HG02870 (cell line): ENCODE measurements at regions not wholly inside any gene's neighbourhood (a gene's known extent, or its start where the extent isn't known, plus 50 kb on each side); places are given as distances from the start of the nearest gene placed in this dataset.
A peak's percentile ranks its signal among the peaks of the same experiment; 100 is the strongest.
"Not testable (repeated sequence)": the region's sequence is repeated elsewhere in the genome, so short reads cannot be mapped to it uniquely, and the experiment has no call there.

Source experiments
- ATAC-seq: cut with Tn5 transposase; IDR thresholded peaks from one replicate; pipeline ENCODE4 v1.9.1; 2021; ENCODE audit warnings: mild to moderate bottlenecking, moderate library complexity; ENCODE audit not compliant: unreplicated experiment

- ATAC-seq, result peak; percentile 41
Observed at GRCh38 chr14:105581551-105582341, 55.4 kb downstream of the TMEM121 start.

DNA sequence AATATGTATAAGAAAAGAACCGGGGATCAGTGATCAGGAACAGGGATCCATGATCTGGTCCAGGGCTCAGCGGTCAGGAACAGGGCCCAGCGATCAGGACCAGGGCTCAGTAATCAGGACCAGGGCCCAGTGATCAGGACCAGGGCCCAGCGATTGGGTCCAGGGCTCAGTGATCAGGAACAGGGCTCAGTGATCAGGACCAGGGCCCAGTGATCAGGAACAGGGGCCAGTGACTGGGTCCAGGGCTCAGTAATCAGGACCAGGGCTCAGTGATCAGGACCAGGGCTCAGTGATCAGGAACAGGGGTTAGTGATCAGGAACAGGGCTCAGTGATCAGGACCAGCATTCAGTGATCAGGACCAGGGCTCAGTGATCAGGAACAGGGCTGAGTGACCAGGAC is 56.3 kb downstream of the TMEM121 start:
- ATAC-seq, result no peak

- ATAC-seq, result not testable (repeated sequence)
Observed at GRCh38 chr14:105583914-105584313, 57.5 kb downstream of the TMEM121 start.

- not testable (repeated sequence) for ATAC-seq
Observed at GRCh38 chr14:105585290-105585689, 58.9 kb downstream of the TMEM121 start.

DNA sequence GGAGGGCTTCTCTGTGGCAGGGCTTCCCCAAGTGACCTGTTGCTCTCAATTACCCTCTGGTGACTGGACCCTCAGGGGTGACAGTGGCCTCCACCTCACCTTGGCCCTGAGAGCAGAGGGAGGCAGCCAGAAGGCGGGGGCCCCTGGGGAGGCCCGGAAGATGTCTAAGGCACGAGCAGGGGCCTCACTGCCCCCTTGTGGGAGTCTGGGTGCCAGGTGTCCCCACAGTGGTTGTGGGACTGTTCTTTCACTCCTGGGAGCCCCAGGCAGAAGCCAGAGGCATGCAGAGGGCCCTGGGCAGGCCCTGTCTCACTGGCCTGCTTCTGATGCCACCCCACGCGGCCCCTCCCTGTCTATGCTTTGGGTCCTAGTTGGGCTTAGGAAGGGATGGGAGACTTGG is 59.3 kb downstream of the TMEM121 start:
- ATAC-seq, result not testable (repeated sequence)

DNA sequence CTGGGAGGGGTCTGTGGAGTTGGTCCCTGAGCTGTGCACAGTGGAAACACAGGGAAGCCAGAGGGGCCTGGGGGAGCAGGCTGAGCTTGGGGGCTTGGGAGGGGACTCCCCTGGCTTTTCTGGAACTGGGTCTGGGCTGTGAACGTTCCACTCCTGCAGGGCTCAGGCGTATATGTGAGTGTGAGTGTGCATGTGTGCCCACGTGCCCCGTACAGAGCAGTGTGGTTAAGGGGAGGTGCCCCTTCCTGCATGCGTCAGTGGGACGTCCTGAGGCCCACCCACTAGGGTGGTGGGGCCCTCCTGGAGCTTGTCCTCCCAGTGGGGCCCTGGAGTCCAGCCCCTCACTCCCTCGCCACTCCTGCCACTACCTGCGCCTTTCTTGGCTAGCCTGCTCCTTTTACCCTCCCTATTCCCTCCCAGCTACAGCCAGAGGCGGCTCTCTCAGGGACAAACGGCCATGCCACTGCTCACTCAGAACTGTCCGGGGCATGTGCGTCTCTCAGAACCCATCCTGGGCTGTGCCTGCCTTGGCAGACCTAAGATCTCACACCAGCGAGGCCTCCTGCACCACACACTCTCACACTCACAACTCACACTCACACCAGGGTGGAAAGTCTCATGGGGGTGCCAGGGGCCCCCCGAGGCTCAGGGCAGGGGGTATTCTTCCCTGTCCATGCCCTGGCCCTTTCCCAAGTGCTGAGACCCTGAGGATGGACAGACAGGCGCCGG is 59.9 kb downstream of the TMEM121 start:
- ATAC-seq, result not testable (repeated sequence)

DNA sequence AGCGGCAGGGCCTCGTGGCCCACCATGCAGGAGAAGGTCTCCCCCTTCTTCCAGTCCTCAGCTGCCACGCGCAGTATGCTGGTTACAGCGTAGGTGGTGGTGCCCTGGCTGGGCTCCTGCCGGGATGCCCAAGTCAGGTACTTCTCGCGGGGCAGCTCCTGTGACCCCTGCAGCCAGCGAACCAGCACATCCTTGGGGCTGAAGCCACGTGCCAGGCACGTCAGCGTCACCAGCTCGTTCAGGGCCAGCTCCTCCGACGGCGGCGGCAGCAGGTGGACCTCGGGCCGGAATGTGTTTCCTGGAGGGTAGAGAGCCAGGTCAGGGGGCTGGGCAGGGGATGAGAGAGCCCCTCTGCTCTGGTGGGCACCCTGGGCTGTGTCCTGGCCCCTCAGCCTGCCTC is 60.7 kb downstream of the TMEM121 start:
- ATAC-seq, result not testable (repeated sequence)

DNA sequence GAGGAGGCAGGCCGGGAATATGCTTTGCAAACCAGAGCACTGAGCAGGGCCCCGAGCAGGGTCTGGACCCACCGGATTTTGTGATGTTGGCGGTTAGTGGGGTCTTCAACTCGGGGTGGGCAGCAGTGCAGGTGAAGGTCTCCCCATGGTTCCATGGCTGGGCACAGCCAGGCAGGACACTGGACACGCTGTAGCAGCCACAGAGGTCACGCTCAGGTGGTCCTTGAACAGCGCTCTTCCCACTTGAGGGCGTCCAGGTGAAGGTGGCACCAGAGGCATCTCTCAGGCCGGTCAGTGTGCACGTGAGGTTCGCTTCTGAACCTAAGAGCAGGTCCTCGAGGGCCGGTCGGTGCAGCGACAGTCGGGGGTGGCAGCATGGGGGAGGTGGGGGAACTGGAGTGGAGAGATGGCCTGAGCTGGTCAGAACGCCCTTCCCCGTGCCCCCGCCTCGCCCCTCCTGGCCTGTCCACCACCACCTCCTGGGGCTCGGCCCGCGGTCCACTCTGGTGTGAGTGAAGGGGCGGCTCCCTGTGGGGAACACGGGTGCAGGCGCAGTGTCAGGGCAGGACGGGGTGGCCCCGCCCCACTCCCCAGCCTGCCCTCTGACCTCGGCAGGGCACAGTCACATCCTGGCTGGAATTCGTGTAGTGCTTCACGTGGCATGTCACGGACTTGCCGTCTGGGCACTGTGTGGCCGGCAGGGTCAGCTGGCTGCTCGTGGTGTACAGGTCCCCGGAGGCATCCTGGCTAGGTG is 61.3 kb downstream of the TMEM121 start:
- ATAC-seq, result not testable (repeated sequence)

DNA sequence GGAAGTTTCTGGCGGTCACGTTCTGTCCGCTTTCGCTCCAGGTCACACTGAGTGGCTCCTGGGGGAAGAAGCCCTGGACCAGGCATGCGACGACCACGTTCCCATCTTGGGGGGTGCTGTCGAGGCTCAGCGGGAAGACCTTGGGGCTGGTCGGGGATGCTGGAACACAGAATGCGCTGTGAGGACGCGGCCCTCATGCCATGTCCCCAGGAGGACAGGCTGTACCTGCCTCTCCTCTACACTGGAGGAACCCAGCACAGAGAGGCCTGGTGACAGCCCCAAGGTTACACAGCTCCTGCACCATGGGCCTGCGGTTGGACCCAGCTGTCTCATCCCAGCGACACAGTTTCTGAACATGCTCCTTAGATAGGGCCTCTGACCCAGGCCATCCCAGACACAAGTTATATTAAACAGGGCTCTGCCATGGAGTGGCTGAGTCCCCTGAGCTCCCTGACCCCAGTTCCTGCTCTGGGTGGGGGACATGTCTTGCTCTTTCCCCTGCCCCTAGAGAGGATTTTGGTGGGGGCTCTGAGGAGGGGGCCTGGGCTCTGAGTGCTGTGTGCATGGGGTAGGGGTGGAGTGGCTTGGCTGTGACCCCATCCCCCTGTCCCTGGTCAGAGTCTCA is 62.0 kb downstream of the TMEM121 start:
- ATAC-seq, result no peak

- no peak for ATAC-seq
Observed at GRCh38 chr14:105589161-105589925, 63.0 kb downstream of the TMEM121 start.

GRCh38 chr14:105589926-105590185 is 63.5 kb downstream of the TMEM121 start:
- not testable (repeated sequence) for ATAC-seq

DNA sequence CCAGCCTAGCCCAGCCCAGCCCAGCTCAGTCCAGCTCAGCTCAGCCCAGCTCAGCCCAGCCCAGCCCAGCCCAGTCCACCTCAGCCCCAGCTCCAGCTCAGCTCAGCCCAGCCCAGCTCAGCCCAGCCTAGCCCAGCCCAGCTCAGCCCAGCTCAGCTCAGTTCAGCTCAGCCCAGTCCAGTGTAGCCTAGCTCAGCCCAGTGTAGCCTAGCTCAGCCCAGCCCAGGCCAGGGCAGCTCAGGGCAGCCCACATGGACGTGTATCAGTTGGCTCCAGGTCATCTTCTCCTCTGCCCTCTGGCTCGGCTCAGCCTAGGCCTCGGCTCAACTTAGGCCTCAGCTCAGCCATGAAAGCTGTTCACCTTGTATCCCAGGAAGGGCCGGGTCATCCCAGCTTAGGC is 64.7 kb downstream of the TMEM121 start:
- no peak for ATAC-seq

- not testable (repeated sequence) for ATAC-seq
Observed at GRCh38 chr14:105591792-105592341, 65.5 kb downstream of the TMEM121 start.

DNA sequence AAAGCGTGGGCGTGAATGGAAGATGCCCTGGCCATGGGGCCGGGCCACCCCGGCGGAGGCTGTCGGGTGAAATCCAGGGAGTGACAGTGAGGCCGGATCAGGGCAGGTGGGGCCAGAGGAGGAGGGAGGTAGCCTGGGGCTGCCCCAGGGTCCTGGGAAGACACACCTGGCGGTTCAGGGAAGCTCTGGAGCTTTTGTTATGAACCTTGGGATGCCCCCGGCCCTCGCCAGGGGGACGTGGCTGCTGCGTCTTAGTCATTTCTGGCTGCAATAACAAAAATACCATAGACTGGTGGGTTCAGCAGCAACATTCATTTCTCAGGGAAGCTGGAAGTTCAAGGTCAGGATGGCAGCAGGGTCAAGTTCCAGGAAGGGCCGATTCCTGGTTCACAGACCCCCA is 66.3 kb downstream of the TMEM121 start:
- ATAC-seq, result not testable (repeated sequence)

DNA sequence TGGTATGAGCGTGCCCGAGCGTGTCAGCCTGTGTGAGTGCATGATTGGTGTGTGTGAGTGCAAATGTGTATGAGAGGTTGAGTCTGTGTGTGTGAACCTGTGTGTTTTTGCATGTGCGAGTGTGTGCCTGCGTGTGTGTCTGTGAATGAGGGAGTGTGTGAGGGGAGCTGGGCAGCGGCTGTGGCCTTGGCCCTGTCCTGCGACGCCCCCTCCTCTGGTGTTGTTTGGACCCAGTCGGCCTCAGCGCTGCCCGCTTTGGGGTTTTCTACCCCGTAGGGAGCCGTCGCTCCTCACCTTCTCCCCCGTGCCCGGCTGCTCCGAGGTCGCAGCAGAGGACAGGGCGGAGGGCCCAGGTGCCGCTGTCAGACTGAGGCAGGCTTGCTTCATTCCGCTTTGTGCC is 69.0 kb downstream of the TMEM121 start:
- not testable (repeated sequence) for ATAC-seq

DNA sequence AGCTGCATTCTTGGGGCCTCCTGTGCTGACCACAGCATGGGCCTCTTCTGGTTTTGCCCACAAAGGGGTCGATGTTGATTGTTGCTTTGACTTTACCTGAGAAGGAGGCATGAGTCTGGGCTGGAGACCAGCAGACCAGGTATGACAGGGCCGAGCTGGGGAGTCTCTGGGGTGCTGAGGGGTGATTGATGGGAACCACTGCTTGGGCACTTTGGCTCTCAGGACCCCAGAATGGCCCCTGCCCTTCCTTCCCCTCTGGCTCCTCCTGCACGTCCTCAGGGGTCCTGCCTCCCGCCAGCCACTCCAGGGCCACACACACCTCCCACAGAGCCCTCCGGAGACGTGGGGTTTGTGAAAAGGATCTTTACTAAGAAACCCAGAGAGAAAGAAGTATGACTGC is 70.0 kb downstream of the TMEM121 start:
- not testable (repeated sequence) for ATAC-seq

DNA sequence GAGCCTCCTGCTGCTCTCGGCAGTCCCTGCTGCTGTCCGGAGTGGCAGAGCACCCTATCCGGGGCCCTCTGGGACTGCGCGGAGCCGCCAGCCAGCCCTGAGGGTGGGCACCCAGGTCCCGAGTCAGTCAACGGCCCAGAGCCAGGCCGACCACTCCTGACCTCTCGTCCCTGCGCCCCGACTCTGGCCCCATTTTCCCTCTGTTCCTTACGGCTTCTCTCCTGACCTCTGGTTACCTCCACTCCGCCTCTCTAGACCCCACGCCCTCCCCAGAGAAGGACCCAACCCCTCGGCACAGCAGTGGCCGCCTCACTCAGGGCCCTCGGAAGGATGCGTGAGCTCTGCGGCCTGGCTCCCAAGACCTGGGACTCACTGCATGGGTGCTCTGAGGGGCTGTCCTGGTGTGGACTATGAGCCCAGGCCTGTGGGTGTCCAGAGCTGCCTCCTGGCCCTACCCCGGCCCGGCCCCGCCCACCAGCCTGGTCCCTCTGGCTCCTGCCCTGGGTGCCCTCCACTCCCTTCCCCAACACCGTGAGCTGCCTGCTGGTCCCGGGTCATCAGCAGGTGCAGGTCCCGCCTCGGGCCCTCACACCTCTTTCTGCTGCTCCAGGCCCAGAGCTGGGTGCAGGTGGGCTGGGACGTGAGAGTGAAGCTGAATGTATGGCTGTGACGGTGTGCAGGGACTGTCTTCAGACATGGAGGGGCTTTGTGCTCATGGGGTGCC is 71.8 kb downstream of the TMEM121 start:
- ATAC-seq, result not testable (repeated sequence)

DNA sequence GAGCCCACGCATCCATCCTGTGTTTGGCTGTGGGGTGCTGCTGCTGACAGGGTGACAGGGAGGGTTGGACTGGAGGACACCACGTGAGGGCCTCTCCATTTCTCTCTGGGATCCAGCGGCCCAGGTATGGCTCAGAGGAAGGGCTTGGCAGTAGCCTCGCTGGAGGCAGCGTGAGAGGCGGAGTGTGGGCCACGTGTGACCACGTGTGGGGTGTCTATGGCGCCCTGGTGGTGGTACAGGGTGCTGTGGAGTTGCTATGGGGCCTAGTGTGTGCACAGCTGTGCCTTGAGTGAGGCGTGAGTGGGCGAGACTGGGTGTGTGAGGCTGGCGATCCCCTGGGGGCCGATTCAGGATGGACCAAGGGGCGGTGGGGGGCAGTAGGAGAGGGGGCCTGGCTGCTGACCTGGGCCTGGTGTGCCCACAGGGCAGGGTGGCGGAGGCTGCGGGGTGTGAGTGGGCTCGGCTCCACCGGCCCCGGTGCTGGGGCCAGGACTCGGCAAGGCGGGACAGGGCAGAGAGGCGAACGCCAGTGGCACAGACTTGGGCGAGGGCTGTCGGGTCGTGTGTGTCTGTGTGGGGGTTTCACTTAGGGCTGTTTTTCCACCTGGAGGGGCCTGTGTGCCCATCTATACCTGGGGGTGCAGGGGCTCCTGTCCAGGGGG is 72.7 kb downstream of the TMEM121 start:
- not testable (repeated sequence) for ATAC-seq
